GM23248 (cell line): ENCODE measurements at regions not wholly inside any gene's neighbourhood (a gene's known extent, or its start where the extent isn't known, plus 50 kb on each side); places are given as distances from the start of the nearest gene placed in this dataset.

Source experiments
- DNase-seq: peaks from one replicate; pipeline ENCODE4 v3.0.0-alpha.2; 2015
- H2AFZ ChIP-seq: fragments of 200-600 bp; sonication (generic); 2 replicates; pipeline ENCODE4 v1.6.1; 2016; ENCODE audit warnings: antibody characterized with exemption
- H3F3A ChIP-seq: fragments of 200-600 bp; sonication (generic); 2 replicates; pipeline ENCODE4 v1.6.1; 2016; ENCODE audit warnings: mild to moderate bottlenecking, antibody characterized with exemption, mixed run types; ENCODE audit not compliant: insufficient read depth
- H3K27ac ChIP-seq: fragments of 200-600 bp; sonication (generic); 2 replicates; pipeline ENCODE4 v1.5.1; 2016; ENCODE audit warnings: mild to moderate bottlenecking
- H3K27me3 ChIP-seq: fragments of 200-600 bp; sonication (generic); replicated peaks from 2 replicates; pipeline ENCODE4 v1.6.1; 2016; ENCODE audit warnings: mild to moderate bottlenecking; ENCODE audit not compliant: insufficient read depth
- H3K36me3 ChIP-seq: fragments of 200-600 bp; sonication (generic); 2 replicates; pipeline ENCODE4 v1.6.1; 2016; ENCODE audit warnings: low read depth, mild to moderate bottlenecking
- H3K4me1 ChIP-seq: fragments of 200-600 bp; sonication (generic); 2 replicates; pipeline ENCODE4 v1.6.1; 2016; ENCODE audit warnings: mild to moderate bottlenecking; ENCODE audit not compliant: insufficient read depth
- H3K4me2 ChIP-seq: fragments of 200-600 bp; sonication (generic); one replicate; pipeline ENCODE4 v1.6.1; 2016; ENCODE audit warnings: mild to moderate bottlenecking; ENCODE audit not compliant: unreplicated experiment
- H3K4me3 ChIP-seq: fragments of 200-600 bp; sonication (generic); 2 replicates; pipeline ENCODE4 v1.5.1; 2016; ENCODE audit warnings: mild to moderate bottlenecking
- H3K79me2 ChIP-seq: fragments of 200-600 bp; sonication (generic); 2 replicates; pipeline ENCODE4 v1.6.1; 2016; ENCODE audit warnings: mild to moderate bottlenecking; ENCODE audit not compliant: insufficient read depth
- H3K9ac ChIP-seq: fragments of 200-600 bp; sonication (generic); 2 replicates; pipeline ENCODE4 v1.6.1; 2016; ENCODE audit warnings: mild to moderate bottlenecking
- H3K9me2 ChIP-seq: fragments of 200-600 bp; sonication (generic); 2 replicates; pipeline ENCODE4 v1.6.1; 2016; ENCODE audit warnings: mixed run types, mild to moderate bottlenecking, moderate library complexity; ENCODE audit not compliant: insufficient read depth
- H3K9me3 ChIP-seq: fragments of 200-600 bp; sonication (generic); one replicate; pipeline ENCODE4 v1.6.1; 2017; ENCODE audit warnings: low read depth
- H4K20me1 ChIP-seq: fragments of 200-600 bp; sonication (generic); 2 replicates; pipeline ENCODE4 v1.6.0; 2016; ENCODE audit not compliant: insufficient read depth
- EZH2 ChIP-seq: fragments of 200-600 bp; sonication (generic); IDR thresholded peaks from 2 replicates; pipeline ENCODE4 v1.6.1; 2018; ENCODE audit warnings: antibody characterized with exemption, mild to moderate bottlenecking; ENCODE audit not compliant: insufficient read depth, poor library complexity, severe bottlenecking
- EZH2phosphoT487 ChIP-seq: fragments of 200-600 bp; sonication (generic); IDR thresholded peaks from 2 replicates; pipeline ENCODE4 v1.6.1; 2018; ENCODE audit warnings: antibody characterized with exemption, moderate library complexity, mild to moderate bottlenecking, low read depth; ENCODE audit not compliant: insufficient read depth
- WGBS, 2 experiments: methylation state at CpG; one replicate each; pipeline ENCODE4 v1.1.6; 2015 to 2017; ENCODE audit warnings: low lambda C conversion rate in 2 of 2, low coverage in 1 of 2; ENCODE audit errors: missing lambda C conversion rate in 2 of 2; 5-methylcytosine and 5-hydroxymethylcytosine counted together
- in situ Hi-C: fragments of 300-500 bp; cut with MboI; formaldehyde crosslinking; loops from 2 replicates; pipeline ENCODE4 v1.15.0; 2020

DNA sequence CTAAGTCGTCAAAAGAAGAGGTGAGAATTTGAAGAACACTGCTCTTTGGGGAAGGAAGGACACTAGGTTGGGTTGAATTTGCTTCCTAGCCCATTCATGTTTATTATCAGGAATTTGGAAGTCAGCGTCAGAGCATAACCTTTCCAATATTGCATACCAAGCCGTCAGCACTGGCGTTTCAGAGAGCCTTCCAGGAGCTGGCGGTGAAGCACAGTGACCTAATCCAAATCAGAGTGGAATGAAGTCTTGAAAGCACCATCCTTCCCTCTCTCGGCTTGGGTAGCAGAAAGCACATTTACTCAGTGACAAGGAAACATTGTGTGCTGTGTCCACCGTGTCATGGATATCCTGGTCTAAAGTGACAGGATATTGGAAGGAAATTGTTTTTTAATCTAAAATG, 240.3 kb upstream of the PELI2 start:
- H3K9me2 ChIP-seq = no peaks in the 10 kb centered on the region
- in situ Hi-C loops = no loop called here
- H3K4me2 ChIP-seq = no peak overlapping the region
- H3K27ac ChIP-seq = no peak overlapping the region
- H2AFZ ChIP-seq = no peak overlapping the region
- peak; percentile 47 for DNase-seq
- TF ChIP-seq EZH2 (no peak), EZH2phosphoT487 (no peak)
- H3K4me1 ChIP-seq = 0 out of 2 replicates have a peak, but pooled peaks cover 3% of the 10 kb centered on the region
- H3K79me2 ChIP-seq = no peaks in the 10 kb centered on the region
- H3K4me3 ChIP-seq = no peak overlapping the region
- no peaks in the 10 kb centered on the region for H3K9me3 ChIP-seq
- no peak overlapping the region for H3K9ac ChIP-seq
- H3K36me3 ChIP-seq = no peaks in the 10 kb centered on the region
- no peaks in the 10 kb centered on the region for H3F3A ChIP-seq
- H4K20me1 ChIP-seq = no peaks in the 10 kb centered on the region
- peaks cover 25% of the 10 kb centered on the region for H3K27me3 ChIP-seq
- WGBS, 2 experiments = 2 to 9% methylated on average over 7 of the region's 7 CpGs

DNA sequence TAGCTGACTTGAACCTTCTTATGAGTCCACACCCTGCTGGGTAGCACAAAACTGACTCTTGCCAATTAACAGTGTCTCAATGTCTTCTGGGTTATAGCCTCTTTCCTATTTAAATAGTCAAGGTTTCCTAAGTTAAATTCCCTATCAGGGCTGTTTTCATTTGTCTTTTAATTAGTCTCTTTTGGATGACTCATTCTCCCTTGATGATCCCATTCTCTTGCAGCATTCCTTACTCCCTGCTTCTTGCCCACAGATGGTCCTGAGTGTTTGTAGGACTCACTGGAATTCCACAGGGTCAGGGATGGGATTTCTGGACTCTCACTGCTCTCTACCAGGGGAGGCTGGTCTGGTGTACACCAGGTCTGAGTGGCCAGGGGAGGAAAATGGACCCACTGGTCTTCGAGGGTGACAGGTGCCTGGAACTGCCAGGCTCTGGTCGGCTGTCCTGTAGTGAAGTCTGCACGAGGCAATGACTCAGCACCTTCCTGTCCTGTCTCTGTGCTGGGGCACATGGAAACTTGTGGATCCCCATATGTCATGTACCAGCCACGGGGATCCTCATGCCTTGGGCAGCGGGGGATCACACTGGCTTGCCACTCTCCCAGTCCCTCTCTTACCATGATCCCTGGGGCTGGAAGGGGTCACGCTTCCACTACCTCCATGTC, 236.5 kb upstream of the PELI2 start:
- Histone ChIP-seq H3K4me2 (no peak overlapping the region), H3K9me2 (no peaks in the 10 kb centered on the region), H2AFZ (no peak overlapping the region)

DNA sequence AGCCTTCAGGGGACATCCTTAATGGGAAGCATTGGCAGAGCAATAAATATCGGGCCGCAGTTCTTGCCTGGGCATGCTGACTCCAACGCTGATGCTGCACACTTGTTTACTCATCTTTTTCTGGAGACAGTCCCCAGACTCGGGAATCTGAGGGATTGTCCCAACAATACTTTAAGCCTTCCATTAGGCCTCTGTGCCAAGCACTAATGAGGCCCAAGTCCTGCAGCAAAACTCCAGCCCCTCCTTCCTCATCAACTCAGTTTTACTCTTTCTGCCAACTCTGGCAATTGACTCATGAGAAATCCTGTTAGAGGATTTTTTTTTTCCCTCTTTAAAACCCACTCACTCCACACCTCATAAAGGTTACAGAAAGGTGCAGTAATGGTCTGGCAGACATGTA, 233.4 kb upstream of the PELI2 start:
- H3K4me1 ChIP-seq = peaks cover 5% of the 10 kb centered on the region; the same call in 1 of the 2 replicates
- no peaks in the 10 kb centered on the region for H4K20me1 ChIP-seq
- H3F3A ChIP-seq = no peaks in the 10 kb centered on the region
- WGBS, 2 experiments = 3 to 6% methylated on average over 4 of the region's 4 CpGs
- H3K27me3 ChIP-seq = peaks cover under 1% of the 10 kb centered on the region; the same call in 1 of the 2 replicates
- no peak overlapping the region for H3K9ac ChIP-seq
- TF ChIP-seq EZH2phosphoT487 (no peak), EZH2 (no peak)
- no peak overlapping the region for H3K4me2 ChIP-seq
- no peak overlapping the region for H2AFZ ChIP-seq
- in situ Hi-C loops = no loop called here
- H3K79me2 ChIP-seq = no peaks in the 10 kb centered on the region
- DNase-seq = peak; percentile 18
- no peaks in the 10 kb centered on the region for H3K9me2 ChIP-seq
- no peaks in the 10 kb centered on the region for H3K36me3 ChIP-seq
- H3K27ac ChIP-seq = no peak overlapping the region
- no peaks in the 10 kb centered on the region for H3K9me3 ChIP-seq
- H3K4me3 ChIP-seq = no peak overlapping the region

More for the DNA sequence above, 236.5 kb upstream of the PELI2 start:
- Histone ChIP-seq H3F3A (no peaks in the 10 kb centered on the region), H3K9me3 (no peaks in the 10 kb centered on the region), H3K4me3 (no peak overlapping the region), H3K9ac (no peak overlapping the region), H3K79me2 (no peaks in the 10 kb centered on the region), H3K36me3 (no peaks in the 10 kb centered on the region), H3K4me1 (peaks cover 8% of the 10 kb centered on the region; the same call in 1 of the 2 replicates), H4K20me1 (no peaks in the 10 kb centered on the region), H3K27ac (no peak overlapping the region), H3K27me3 (peaks cover 12% of the 10 kb centered on the region)
- in situ Hi-C loops = no loop called here
- TF ChIP-seq EZH2phosphoT487 = no peak
- no peak for TF ChIP-seq EZH2
- WGBS, 2 experiments = 33 to 40% methylated on average over 6 of the region's 6 CpGs
- peak; percentile 29 for DNase-seq

DNA sequence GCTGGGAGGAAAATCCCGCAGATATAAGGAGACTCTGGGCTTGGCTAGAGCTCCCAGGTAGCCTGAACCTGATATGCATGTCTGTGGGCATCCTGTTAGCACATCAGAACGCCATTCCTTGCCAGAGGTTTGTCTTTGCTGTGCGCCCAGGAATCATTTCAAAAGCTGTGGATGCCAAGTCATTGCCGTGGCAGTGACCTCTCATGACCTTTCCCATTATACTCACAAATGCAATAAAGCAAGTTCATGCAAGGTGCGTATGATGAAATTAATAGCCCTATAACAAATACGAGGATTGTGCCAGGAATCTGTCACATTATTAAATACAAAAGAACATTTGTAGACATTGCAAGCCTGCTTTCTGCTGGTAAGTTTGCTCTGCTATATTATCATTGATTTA, 229.1 kb upstream of the PELI2 start:
- peaks cover 5% of the 10 kb centered on the region; the same call in 1 of the 2 replicates for H3K4me1 ChIP-seq
- in situ Hi-C loops = no loop called here
- H3K9me2 ChIP-seq = no peaks in the 10 kb centered on the region
- H2AFZ ChIP-seq = no peak overlapping the region
- no peak for DNase-seq
- 57 to 74% methylated on average over 6 of the region's 6 CpGs for WGBS, 2 experiments
- no peak overlapping the region for H3K9ac ChIP-seq
- H3K79me2 ChIP-seq = no peaks in the 10 kb centered on the region
- no peak overlapping the region for H3K27ac ChIP-seq
- H3K9me3 ChIP-seq = no peaks in the 10 kb centered on the region
- no peaks in the 10 kb centered on the region; the same call in 1 of the 2 replicates for H3K27me3 ChIP-seq
- H3K36me3 ChIP-seq = no peaks in the 10 kb centered on the region
- TF ChIP-seq EZH2 (no peak), EZH2phosphoT487 (no peak)
- H3K4me2 ChIP-seq = no peak overlapping the region
- H3F3A ChIP-seq = no peaks in the 10 kb centered on the region
- H4K20me1 ChIP-seq = no peaks in the 10 kb centered on the region
- H3K4me3 ChIP-seq = no peak overlapping the region

DNA sequence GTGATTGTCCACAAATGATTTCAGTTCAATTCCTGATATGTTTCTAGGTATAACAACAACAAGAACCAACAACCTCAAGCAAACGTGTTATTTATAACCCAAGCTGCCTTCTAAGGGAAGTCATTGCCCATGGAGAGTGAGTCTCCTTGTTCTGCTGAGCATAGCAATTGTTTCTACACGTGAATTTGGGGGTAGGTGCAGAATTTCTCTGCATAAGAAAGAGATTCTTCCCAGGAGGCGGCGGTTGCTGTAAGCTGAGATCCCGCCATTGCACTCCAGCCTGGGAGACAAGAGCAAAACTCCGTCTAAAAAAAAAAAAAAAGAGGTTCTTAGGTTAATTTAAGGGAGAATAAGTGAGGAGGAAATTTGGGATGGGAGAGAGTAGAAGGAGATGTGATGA, 226.5 kb upstream of the PELI2 start:
- H3K9me3 ChIP-seq = no peaks in the 10 kb centered on the region
- H3K9ac ChIP-seq = no peak overlapping the region
- H3K36me3 ChIP-seq = no peaks in the 10 kb centered on the region
- no peaks in the 10 kb centered on the region for H3F3A ChIP-seq
- H3K79me2 ChIP-seq = no peaks in the 10 kb centered on the region
- no peak overlapping the region for H3K27ac ChIP-seq
- no peak overlapping the region for H2AFZ ChIP-seq
- H3K9me2 ChIP-seq = no peaks in the 10 kb centered on the region
- in situ Hi-C loops = no loop called here
- H4K20me1 ChIP-seq = no peaks in the 10 kb centered on the region
- DNase-seq = no peak
- no peak overlapping the region for H3K4me3 ChIP-seq
- TF ChIP-seq EZH2 (no peak), EZH2phosphoT487 (no peak)
- 69 to 70% methylated on average over 6 of the region's 6 CpGs for WGBS, 2 experiments
- no peak overlapping the region for H3K4me2 ChIP-seq
- no peaks in the 10 kb centered on the region for H3K4me1 ChIP-seq
- H3K27me3 ChIP-seq = no peaks in the 10 kb centered on the region; the same call in 1 of the 2 replicates
